ENCODE measurements at regions not wholly inside any gene's neighbourhood (a gene's known extent, or its start where the extent isn't known, plus 50 kb on each side); places are given as distances from the start of the nearest gene placed in this dataset.

DNA sequence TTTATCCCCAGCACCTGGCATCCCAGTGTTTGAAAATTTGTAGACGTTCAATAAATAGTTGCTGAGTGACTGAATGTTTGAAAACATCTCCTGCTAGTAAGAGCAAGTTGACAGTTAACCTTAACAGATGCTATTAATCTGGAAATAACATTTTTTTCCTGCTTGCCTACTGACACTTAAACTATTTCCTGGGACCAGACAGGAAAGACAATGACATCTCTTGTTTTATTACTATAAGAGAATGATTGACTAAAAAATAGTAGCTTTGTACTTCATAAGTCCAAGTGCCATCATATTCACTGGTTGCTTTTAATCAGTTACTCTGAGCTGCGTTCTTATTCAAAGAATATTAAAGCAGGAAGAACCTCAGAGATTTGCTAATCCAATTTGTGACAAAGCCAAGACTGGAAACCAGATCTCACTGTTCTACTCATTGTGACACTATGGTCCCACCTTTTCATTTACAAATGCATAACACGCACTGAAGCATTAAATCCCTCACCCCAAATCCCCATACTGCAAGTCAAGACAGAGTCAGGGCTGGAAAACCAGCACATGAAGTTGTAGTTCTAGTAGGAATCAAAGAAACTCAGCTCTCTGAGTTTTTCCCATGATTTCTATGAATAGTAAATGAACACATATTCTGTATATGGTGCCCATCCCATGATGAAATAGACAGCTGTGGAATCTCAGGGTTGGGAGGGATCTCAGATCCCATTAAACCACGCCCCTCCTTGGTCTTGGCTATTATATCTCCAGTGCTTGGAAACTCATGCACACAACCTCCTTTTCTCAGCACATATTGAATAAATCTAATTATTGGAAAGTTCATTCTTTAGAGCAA, 212.7 kb upstream of the P2RY1 start:
- no peak for FAIRE-seq
- no TSS peak for BruUV-seq (replicated peaks)
- Histone ChIP-seq H3K36me3 (ENCODE audit: control insufficient read depth, insufficient read depth, low read length) (no peaks in the 10 kb centered on the region), H3K9me1 (ENCODE audit: control insufficient read depth, insufficient read depth, low read length) (no peaks in the 10 kb centered on the region), H3K27ac (ENCODE audit: extremely low read depth, low read depth, low read length) (no peak overlapping the region), H2AFZ (ENCODE audit: low read depth, low read length) (peak overlapping the region; percentile 65), H3K4me2 (ENCODE audit: insufficient read depth, low read length) (no peak overlapping the region), H3K9me3 (replicated peaks; ENCODE audit: control insufficient read depth, insufficient read depth, low read depth, low read length) (no peaks in the 10 kb centered on the region), H3K4me3 (no peak overlapping the region), H4K20me1 (replicated peaks; ENCODE audit: control insufficient read depth, insufficient read depth, low read length) (no peaks in the 10 kb centered on the region), H3K9ac (ENCODE audit: insufficient read depth in 1 of 2, low read depth in 2 of 2, low read length in 2 of 2) (no peak overlapping the region), H3K79me2 (ENCODE audit: control insufficient read depth, insufficient read depth, low read length) (no peaks in the 10 kb centered on the region), H3K4me1 (replicated peaks in 1 of 2; ENCODE audit: control insufficient read depth in 2 of 2, insufficient read depth in 2 of 2, low read length in 2 of 2) (no peaks in the 10 kb centered on the region; a peak in 1 of 5 replicates), H3K27me3 (ENCODE audit: control insufficient read depth in 2 of 2, insufficient read depth in 2 of 2, low read length in 2 of 2) (no peaks in the 10 kb centered on the region)
- intact Hi-C loops (cut with micrococcal nuclease) (no loop called here), in situ Hi-C loops (cut with MboI) (no loop called here)
- 54% methylated on average over 4 of the region's 4 CpGs for WGBS (ENCODE audit: insufficient coverage, low coverage, missing lambda C conversion rate)
- ChIA-PET POLR2A (interaction anchor here (0.6 kb wide), 1 partner anchor 18 kb away, joined by 3 read pairs; no protein-coding TSS in a partner anchor), CTCF (ENCODE audit: low intra/inter-chr PET ratio) (no interaction called here)
- no peak for TF ChIP-seq SRSF3 (IDR thresholded peaks at IDR 0.05; ENCODE audit: insufficient read depth, low read length)
- TF ChIP-seq CBX3 (IDR thresholded peaks at IDR 0.05; ENCODE audit: borderline replicate concordance in 1 of 2, low read length in 2 of 2), result no peak
- no peak for TF ChIP-seq NFIC (IDR thresholded peaks at IDR 0.05)
- TF ChIP-seq KLF10 (CRISPR knock-in tag; IDR thresholded peaks at IDR 0.05), result no peak
- TF ChIP-seq CHCHD3 (CRISPR knock-in tag; IDR thresholded peaks at IDR 0.05), result no peak
- TF ChIP-seq, protein P1, sequence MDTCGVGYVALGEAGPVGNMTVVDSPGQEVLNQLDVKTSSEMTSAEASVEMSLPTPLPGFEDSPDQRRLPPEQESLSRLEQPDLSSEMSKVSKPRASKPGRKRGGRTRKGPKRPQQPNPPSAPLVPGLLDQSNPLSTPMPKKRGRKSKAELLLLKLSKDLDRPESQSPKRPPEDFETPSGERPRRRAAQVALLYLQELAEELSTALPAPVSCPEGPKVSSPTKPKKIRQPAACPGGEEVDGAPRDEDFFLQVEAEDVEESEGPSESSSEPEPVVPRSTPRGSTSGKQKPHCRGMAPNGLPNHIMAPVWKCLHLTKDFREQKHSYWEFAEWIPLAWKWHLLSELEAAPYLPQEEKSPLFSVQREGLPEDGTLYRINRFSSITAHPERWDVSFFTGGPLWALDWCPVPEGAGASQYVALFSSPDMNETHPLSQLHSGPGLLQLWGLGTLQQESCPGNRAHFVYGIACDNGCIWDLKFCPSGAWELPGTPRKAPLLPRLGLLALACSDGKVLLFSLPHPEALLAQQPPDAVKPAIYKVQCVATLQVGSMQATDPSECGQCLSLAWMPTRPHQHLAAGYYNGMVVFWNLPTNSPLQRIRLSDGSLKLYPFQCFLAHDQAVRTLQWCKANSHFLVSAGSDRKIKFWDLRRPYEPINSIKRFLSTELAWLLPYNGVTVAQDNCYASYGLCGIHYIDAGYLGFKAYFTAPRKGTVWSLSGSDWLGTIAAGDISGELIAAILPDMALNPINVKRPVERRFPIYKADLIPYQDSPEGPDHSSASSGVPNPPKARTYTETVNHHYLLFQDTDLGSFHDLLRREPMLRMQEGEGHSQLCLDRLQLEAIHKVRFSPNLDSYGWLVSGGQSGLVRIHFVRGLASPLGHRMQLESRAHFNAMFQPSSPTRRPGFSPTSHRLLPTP (IDR thresholded peaks at IDR 0.05; ENCODE audit: borderline replicate concordance, extremely low read depth, insufficient read length), result no peak
- no peak for TF ChIP-seq ZZZ3 (IDR thresholded peaks at IDR 0.05)
- ATAC-seq, result no peak
- no peak for DNase-seq (ENCODE audit: extremely low read depth in 1 of 4, low spot score in 3 of 4)

Data from K562 (cell line).